ENCODE measurements at regions not wholly inside any gene's neighbourhood (a gene's known extent, or its start where the extent isn't known, plus 50 kb on each side); places are given as distances from the start of the nearest gene placed in this dataset.
"Not testable (repeated sequence)": the region's sequence is repeated elsewhere in the genome, so short reads cannot be mapped to it uniquely, and the experiment has no call there.

DNA sequence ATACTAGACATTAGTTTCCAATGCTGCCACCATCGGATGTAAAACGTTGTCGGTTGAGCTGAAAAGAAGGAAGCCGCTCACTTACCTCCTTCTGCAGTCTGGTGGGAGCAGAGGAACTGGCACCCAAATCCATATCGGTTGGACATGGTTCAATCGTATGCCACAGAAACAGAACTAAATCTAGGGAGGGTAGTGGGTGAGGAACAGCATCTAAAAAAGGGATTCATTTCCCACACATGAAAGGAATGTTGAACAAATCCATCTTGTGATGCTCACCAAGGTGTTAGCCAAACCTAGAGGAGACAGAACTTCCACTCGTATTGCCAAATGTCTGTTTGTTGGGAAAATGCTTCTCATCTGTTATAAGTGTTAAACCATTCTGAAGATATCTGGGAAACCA is 532.7 kb downstream of the NLGN4X start:
- no peak for DNase-seq

DNA sequence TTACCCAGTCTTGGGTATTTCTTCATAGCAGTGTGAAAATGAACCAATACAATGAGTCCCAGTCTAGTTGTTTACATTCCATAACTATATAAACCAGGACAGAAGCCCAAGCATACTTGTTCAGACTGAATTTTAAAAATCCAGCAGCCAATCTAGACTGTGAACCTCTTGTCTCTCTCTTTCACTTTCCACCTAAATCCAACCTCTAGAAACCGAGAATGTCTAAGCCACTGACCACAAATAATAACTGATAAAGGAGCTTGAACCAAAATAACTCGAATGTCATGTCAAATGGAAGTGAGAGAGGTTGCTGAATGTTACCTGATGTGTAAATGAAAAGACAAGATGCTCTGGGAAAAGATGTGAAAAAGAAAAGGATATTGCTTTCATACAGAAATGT is 544.7 kb downstream of the NLGN4X start:
- DNase-seq = peak; percentile 0

DNA sequence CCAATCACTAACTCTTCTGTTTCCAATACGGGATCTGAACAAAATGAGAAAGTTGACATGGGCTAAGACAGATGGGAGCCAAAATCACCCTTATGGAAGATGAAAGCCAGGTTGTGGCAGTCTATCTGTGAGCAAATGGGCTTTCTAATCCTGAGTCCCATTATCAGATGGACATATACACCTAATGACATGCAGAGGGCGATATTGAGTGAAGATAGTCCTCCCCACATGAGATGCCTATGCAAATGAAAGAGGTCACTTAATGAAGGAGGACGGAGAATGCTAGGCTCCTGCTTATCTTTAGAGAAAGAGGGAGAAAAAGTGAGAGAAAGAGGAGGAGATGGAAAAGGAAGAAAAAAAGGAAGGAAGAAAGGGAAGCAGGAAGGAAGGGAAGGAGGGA is 547.5 kb downstream of the NLGN4X start:
- peak; percentile 38 for DNase-seq

DNA sequence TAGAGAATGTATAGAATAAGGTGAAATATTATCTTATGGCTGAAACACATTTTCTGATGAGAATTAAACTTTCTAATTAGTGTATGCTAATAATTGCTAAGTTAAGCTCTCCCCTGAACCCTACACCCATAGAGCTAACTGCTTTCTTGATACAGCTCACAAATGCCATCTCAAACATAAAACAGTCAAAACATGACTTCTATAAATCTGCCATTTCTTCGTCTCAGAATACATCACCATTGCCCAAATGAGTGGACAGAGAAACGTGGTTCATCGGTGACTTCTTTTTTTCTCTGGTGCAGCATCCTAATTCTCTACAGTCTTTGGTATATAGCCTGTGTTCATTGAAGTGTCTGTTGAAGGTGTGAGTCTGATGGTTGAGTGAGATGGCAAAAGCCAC is 554.6 kb downstream of the NLGN4X start:
- DNase-seq = no peak

DNA sequence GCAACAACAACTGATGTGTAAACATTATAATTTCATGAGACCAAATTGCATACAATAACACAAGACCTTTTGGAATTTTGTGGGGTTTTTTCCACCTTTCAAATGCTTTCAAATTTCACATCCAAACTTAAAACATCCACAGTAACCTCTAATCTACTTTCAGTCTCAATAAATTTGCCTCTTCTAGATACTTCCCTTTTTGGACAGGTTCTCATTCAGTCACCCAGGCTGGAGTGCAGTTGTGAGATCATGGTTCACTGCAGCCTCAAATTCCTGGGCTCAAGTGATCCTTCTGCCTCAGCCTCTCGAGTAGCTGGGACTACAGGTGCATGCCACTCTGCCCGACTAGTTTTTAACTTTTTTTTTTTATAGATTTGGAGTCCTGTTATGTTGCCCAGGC is 556.6 kb downstream of the NLGN4X start:
- DNase-seq = no peak

DNA sequence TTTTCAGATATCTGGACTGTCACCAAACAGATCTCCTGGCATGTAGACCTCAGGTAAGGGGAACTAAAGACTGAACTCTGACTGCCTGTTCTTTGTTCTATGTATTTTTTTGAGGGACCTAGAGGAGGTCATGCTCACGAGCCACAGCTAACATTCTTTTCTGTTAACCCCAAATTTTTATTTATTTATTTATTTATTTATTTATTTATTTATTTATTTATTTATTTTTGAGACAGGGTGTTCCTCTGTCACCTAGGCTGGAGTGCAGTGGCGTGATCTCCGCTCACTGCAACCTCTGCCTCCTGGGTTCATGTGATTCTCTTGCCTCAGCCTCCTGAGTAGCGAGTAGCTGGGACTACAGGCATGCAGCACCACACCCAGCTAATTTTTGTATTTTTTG is 562.0 kb downstream of the NLGN4X start:
- DNase-seq = not testable (repeated sequence)

DNA sequence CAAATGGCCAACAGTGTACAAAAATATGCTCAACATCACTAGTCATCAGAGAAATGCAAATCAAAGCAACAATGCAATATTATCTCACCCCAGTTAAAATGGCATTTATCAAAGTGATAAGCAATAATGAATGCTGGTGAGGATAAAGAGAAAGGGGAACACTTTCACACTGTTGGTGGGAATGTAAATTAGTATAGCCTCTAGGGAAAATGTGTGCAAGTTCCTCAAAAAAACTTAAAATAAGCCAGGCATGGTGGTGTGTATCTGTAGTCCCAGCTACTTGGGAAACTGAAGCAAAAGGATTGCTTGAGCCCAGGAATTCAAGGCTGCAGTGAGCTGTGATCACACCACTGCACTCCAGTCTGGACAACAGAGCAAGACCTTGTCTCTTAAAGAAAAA is 572.1 kb downstream of the NLGN4X start:
- no peak for DNase-seq

DNA sequence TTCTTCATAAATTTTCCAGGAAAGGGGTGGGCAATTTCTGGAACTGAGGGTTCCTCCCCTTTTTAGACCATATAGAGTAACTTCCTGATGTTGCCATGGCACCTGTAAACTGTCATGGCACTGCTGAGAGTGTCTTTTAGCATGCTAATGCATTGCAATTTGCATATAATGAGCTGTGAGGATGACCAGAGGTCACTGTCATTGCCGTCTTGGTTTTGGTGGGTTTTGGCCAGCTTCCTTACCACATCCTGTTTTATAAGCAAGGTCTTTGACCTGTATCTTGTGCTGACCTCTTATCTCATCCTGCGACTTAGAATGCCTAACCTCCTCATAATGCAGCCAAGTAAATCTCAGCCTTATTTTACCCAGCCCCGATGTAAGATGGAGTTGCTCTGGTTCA is 577.8 kb downstream of the NLGN4X start:
- DNase-seq = no peak

DNA sequence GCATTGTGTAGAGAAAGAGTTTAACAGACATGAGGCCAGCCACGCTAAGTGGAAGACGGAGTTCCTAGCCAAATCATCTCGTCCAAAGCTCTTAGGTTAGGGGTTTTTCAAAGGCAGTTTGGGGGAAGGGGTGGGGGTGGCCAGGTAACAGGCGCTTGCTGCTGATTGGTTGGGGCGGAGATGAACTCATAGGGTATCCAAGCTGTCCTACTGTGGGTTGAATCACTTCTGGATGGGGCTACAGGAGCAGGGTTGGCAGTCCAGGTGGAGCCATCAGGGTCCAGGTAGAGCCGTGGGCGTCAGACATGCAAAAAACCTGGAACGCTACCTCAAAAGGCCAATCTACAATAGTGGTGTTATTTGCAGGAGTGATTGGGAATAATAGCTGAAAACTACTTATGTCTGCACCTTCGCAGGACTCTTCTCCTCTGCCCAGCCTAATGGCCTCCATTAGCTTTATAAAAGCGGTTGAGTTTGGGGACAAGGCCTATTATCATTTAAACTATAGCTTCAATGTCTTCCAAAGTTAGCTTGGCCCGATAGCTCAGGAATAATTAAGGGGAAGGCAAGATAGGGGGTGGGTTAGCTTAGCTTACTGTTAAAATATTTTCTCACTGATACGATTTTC is 579.6 kb downstream of the NLGN4X start:
- no peak for DNase-seq

DNA sequence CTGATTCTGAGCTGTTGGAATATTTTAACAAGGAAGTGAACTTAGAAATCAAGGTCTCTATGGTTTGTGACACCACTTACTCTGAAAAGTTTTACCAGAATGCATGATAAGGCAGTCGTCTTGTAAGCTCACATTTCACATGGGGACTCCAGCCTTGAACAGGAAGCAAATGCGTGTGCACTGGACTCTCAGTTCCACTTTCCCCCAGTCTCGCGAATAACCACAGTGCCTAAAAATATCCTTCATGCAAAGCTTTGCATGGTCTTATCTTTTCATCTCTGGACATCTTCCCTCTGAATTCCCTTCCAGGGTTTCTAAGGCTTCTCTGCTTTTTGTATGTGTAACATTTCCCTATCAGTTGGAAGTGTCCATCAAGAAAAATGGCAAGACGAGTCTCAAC is 581.8 kb downstream of the NLGN4X start:
- DNase-seq = no peak

DNA sequence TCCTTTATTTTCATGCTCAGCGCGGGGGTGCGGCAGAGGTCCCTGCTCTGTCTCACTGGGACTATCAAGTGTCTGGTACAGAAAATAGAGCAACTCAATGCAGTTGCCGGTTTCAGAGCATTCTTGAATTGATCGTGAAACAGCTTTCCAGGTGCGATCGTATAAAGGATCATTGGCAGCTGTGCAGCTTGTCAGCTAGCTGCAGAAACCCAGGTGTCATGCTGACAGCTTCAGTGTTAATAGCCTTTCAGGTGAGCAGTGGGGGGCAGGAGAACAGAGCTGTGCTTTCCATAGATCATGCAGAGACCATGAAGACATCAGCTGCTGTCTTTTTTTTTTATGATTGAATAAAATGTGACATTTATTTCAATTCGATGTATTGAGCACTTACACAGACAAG is 583.9 kb downstream of the NLGN4X start:
- no peak for DNase-seq

DNA sequence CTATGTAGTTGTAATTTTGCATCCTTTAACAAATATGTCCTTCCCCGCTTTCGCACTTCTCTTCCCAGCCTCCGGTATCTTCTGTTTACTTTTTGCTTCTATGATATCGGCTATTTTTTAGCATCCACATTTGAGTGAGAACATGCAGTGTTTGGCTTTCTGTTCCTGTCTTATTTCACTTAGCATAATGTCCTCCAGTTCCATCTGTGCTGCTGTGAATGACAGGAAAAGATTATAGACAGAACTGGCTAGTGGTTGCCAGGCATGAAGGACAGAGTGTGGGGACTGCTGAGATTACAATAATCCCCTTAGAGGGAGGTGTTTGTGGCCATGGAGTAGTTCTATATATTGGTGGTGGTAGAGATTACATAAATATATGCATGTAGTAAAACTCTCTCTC is 588.6 kb downstream of the NLGN4X start:
- no peak for DNase-seq

DNA sequence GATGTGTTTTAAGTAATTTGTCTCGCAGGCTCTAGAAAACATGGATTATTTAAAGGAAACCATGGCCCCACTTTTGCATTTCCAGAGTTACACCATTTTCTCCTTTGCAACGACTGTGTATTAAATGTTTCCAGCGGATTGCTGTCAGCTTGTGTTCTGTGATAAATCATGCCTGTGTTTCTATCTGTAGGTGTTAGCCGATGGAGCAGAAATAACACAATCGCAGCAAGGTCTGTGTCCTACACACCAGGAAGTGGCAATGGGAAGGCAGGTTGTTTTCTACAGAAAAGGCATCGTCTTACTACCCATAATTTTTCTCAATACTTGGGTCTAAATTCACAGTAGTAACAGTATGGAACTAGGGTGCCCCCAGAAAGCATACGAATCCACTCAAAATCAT is 590.1 kb downstream of the NLGN4X start:
- no peak for DNase-seq

DNA sequence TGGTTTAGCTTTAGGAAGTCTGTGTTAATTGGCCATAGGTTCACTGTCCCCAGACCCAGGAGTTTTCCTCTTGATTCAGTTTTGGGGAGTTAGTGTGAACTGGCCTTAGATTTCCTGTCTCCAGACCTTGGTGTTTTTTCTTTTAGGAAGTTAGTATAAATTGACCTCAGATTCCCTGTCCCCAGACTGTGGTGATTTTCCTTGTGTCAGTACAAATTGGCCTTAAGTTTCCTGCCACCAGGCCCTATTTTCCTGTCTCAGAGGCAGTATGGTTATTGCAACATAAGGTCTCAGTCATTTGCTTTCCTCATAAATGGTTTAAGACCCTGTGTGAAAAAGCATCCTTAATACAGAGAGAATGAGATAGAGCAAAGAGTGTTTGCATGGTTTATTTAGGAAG is 595.8 kb downstream of the NLGN4X start:
- DNase-seq = no peak

DNA sequence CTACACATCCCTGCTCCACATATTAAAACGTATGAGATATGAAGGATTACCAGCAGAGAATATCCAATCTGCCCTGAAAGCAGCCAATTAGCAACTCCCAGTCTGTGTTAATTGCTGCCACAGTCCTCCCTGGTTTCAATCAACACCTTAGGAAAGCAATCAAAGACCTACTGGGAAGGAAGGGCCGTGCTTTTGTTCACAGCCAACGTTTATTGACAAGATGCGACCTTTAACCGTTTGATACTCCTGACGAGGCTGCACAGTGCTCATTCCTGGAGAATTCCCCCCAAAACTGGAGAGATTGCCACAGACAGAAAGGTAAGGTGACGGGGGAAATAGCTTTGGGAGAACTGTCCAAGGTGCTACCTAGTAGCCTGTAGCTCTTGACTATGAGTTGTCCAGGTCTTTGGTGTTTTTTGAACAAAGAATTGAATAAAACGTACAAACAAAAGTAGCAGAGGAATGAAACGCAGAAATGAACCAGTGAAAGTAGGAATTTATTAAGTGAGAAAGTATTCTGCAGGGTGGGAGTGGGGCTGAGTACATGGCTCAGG is 596.5 kb downstream of the NLGN4X start:
- DNase-seq = no peak

DNA sequence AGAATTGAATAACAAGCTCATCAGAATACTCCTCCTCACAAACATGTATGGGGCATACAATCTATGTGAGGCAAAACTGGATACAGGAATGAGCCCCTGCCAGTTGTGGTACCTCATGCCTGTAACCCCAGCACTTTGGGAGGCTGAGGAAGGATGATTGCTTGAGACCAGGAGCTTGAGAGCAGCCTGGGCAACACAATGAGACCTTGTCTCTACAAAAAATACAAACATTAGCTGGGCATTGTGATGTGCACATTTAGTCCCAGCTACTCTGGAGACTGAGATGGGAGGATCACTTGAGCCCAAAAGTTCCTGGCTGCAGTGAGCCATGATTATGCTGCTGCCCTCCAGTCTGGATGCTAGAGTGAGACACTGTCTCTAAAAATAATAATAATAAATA is 611.0 kb downstream of the NLGN4X start:
- no peak for DNase-seq

DNA sequence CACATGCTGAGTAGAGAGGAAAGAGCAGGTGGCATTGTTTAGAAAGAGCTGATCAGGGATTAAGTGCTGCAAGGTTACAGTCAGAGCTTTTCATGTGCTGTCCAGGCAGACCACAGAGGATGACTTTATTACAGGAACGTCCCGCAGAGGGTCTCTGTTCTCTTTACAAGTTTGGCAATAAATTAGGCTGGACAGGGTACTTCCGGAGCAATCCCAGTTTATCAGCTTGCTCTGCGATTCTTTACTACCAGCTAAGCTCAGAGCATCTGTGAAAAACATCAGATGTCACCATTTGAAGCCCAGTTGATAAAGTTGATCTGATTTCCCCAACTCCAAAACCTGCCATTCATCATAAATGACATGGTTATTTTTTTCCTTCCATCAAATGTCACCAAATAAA is 633.1 kb downstream of the NLGN4X start:
- DNase-seq = no peak

DNA sequence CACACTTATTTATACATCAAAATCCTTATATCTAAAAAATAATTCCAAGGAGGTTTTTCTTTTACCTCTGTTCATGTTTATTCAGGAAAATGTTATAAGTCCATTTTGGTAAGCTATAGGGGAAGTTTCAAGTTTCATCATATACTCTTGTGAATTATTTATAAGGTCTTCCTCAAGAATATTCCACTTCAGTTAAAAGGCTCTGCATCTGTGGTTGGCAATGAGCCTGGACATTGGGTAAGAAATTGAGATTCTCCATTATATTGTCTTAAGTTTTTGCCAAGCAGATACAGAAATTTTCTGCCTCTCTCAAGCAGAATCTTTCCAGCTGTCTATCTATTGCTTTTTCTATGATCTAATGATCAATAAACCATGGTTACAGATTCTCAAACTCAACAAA is 641.9 kb downstream of the NLGN4X start:
- no peak for DNase-seq

DNA sequence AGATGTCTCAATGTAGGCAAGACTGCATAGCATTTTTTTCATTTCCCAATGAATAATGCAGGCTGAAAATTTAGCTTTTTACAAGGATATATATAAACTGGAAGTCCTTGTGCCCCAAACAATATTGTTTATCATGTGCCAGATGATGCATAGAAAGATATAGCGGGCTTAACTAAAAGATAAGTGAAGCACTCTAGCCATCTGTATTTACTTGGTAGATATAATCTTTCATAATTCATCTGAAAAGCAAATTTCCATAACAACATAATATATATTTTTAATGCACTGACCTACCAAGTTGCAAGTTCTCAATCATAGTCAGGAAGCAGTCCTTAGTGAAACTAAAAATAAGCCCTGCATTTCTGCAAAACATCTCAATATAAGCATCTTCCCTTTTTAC is 653.3 kb downstream of the NLGN4X start:
- DNase-seq = no peak

DNA sequence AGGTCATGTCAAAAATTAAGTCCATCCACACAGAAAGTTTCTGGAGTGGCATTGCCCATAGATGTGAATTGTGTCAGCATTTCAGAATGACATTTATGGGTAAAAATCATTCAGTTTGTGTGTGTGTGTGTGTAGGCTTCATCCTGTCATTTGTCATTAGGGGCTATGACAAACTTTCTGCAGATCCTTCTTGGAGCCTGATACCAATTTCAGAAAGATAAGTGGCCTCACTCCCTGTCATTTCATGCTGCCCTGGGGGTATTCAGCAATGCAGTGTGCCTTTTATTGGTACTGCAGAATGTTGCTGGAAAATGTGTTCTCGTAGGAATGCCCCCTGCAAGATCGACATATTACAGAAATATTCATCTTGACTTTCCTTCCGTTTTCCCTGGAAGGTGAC is 659.7 kb downstream of the NLGN4X start:
- no peak for DNase-seq

DNA sequence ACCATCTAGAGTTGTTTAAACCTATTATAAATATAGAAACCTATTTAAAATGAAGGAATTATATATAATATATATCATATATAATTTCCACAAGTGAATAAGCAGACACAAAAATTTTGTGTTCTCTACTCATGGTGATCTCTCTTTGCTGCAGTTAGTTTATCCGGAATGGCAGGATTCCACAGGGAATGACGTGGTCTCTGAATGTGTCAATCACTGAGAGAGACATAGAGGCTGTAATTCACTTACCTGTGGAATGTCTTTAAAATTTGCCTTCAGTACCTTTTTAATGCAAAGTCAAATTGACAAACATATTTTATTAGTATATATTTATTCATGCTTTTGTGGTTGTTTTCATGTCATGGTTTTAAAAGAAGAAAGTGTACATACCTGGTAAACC is 669.3 kb downstream of the NLGN4X start:
- DNase-seq = no peak

DNA sequence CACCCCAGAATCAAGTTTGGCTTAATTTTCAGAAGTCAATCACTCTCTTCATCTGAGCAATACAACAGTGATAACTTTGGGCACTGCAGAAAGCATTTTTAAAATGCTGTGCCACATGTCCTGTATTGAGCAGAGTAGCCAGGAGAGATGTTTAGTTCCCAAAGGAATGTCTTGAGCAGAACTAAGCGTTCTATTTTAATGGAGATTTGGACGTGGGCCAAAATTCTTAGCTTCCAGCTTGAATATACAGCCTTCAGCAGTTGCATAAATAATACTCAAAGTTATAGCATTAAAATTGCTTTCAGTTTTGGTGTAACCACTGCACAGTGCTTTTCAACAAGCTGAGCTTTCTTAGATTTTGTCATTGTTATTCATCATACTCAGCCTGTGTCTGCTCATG is 679.2 kb downstream of the NLGN4X start:
- no peak for DNase-seq

DNA sequence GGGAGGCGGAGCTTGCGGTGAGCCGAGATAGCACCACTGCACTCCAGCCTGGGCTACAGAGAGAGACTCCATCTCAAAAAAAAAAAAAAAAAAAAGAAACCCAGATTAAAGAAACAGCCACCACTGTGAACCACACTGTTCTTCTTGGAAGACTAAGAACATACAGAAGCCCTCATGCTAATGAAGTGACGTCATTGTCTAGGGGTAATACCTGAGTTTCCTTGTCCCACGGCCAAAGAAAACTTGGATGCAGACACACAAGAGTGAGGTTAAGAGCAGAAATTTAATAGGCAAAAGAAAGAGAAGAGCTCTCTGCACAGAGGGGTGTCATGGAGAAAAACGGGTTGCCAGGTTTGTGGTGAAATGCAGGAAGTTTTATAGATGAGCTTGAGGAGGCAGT is 691.6 kb downstream of the NLGN4X start:
- DNase-seq = no peak

DNA sequence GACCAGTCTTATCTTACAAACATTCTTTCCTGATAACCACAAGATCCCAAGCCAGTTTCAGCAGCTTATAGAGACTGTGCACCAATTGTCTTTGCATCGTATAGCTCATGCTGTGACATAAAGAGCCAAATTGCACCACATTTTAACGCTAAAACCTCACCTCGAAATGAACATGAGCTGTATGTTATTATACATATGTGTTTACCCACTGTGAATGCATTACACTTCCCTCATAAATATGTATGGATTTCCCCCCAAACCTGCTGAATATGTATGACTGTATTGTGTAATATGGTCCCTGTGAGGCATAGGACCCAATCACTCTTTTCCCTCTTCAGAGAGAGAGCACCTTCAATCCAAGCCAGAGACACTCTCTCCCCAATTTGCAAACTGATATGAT is 692.4 kb downstream of the NLGN4X start:
- no peak for DNase-seq

DNA sequence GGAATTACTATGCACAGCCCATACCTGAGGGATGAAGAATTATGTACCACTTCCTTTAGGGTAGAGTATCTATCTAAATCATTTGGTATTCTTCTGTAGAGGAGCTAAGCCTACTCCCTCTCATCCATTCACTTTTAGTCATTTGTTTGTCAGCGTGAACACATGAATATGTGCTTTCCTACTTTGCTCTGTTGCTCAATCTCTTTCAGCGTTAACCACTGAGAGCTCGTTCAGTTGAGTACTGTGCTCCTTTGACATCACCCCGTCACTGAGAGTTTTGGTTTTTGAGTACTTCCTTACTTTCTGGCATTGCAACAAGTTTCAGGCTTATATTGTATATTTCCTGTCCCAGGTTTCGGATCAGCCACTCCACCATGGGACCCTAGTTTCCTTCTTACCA is 700.6 kb downstream of the NLGN4X start:
- DNase-seq = no peak

DNA sequence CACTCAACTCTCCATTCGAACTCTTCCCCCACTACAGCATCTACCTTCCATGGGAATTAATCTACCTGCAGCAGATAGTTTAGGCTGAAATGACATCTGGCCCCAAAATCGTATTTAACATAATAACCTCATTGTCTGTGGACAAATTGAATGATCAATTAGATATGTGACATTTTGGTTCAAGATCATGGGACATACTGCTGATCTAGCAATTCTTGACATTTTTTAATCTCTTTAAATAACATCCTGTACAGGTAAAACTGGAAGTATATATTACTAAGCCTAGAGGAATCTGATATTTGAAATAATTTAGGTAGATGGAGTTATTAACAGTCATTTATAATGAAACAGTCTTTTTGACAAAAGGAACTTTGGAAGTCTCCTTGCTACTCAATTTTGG is 702.5 kb downstream of the NLGN4X start:
- no peak for DNase-seq
